ENCODE measurements at regions not wholly inside any gene's neighbourhood (a gene's known extent, or its start where the extent isn't known, plus 50 kb on each side); places are given as distances from the start of the nearest gene placed in this dataset.

- no peak for DNase-seq (ENCODE audit: low spot score)
- no peak for TF ChIP-seq CTCF (IDR thresholded peaks at IDR 0.05; ENCODE audit: extremely low read depth, missing control alignments)
Measured at GRCh38 chr18:55857956-55858355, 270.0 kb upstream of the TCF4 start.

- TF ChIP-seq CTCF (IDR thresholded peaks at IDR 0.05; ENCODE audit: extremely low read depth, missing control alignments), result no peak
- no peak for DNase-seq (ENCODE audit: low spot score)
Measured at GRCh38 chr18:55857409-55857808, 269.4 kb upstream of the TCF4 start.

- DNase-seq (ENCODE audit: low spot score), result no peak
- no peak for TF ChIP-seq CTCF (IDR thresholded peaks at IDR 0.05; ENCODE audit: extremely low read depth, missing control alignments)
Measured at GRCh38 chr18:55856679-55857078, 268.7 kb upstream of the TCF4 start.

GRCh38 chr18:55856229-55856628, 268.2 kb upstream of the TCF4 start:
- no peak for TF ChIP-seq CTCF (IDR thresholded peaks at IDR 0.05; ENCODE audit: extremely low read depth, missing control alignments)
- no peak for DNase-seq (ENCODE audit: low spot score)

- DNase-seq (ENCODE audit: low spot score), result no peak
- no peak for TF ChIP-seq CTCF (IDR thresholded peaks at IDR 0.05; ENCODE audit: extremely low read depth, missing control alignments)
Measured at GRCh38 chr18:55853268-55853667, 265.3 kb upstream of the TCF4 start.

- no peak for TF ChIP-seq CTCF (IDR thresholded peaks at IDR 0.05; ENCODE audit: extremely low read depth, missing control alignments)
- no peak for DNase-seq (ENCODE audit: low spot score)
Measured at GRCh38 chr18:55850904-55851303, 262.9 kb upstream of the TCF4 start.

- no peak for TF ChIP-seq CTCF (IDR thresholded peaks at IDR 0.05; ENCODE audit: extremely low read depth, missing control alignments)
- no peak for DNase-seq (ENCODE audit: low spot score)
Measured at GRCh38 chr18:55849391-55849790, 261.4 kb upstream of the TCF4 start.
